Ovary (tissue), 7 donors: ENCODE measurements at regions not wholly inside any gene's neighbourhood (a gene's known extent, or its start where the extent isn't known, plus 50 kb on each side); places are given as distances from the start of the nearest gene placed in this dataset.
"Not testable (repeated sequence)": the region's sequence is repeated elsewhere in the genome, so short reads cannot be mapped to it uniquely, and the experiment has no call there.

Experiments
- DNase-seq, 5 donors: peaks; one replicate each; pipeline ENCODE4 v3.0.0-alpha.2; 2019 to 2020
- H3K27ac ChIP-seq, 2 donors: fragments of 200-600 bp; one replicate each; pipeline versions ENCODE4 v1.5.1 to v1.8.0; 2019 to 2022
- H3K27me3 ChIP-seq: fragments of 200-600 bp; one replicate; pipeline ENCODE4 v1.8.0; 2022
- H3K36me3 ChIP-seq: fragments of 200-600 bp; sonication (generic); one replicate; pipeline ENCODE4 v1.5.1; 2019
- H3K4me1 ChIP-seq: one replicate; pipeline ENCODE4 v1.8.1; 2013; ENCODE audit warnings: mild to moderate bottlenecking, moderate library complexity; ENCODE audit not compliant: insufficient read depth
- H3K4me3 ChIP-seq: fragments of 200-600 bp; sonication (generic); one replicate; pipeline ENCODE4 v1.5.1; 2017
- H3K9me3 ChIP-seq, 2 donors: fragments of 200-600 bp in 1 of 2; sonication (generic) in 1 of 2; one replicate each; pipeline versions ENCODE4 v1.5.1 to v1.8.1; 2013 to 2019; ENCODE audit warnings: mild to moderate bottlenecking in 1 of 2, moderate library complexity in 1 of 2
- CTCF ChIP-seq, 3 donors: fragments of 450-650 bp in 2 of 3; fragments of 200-600 bp in 1 of 3; IDR thresholded peaks; one replicate each; pipeline versions ENCODE4 v1.5.1 to v1.8.0; 2016 to 2022; ENCODE audit warnings: antibody characterized with exemption in 3 of 3, mild to moderate bottlenecking in 1 of 3
- EP300 ChIP-seq: sonication (generic); formaldehyde crosslinking; IDR thresholded peaks from one replicate; pipeline ENCODE4 v1.6.1; 2017; ENCODE audit warnings: antibody characterized with exemption
- POLR2A ChIP-seq: fragments of 450-650 bp; IDR thresholded peaks from one replicate; pipeline ENCODE4 v1.6.1; 2017; ENCODE audit warnings: antibody characterized with exemption, mild to moderate bottlenecking, moderate library complexity
- WGBS, 3 donors: extraction: QIAGEN DNeasy Blood & Tissue Kit in 1 of 3; methylation state at CpG; one replicate each; pipeline versions ENCODE4 v1.1.5 to v1.1.7; 2013 to 2017; 5-methylcytosine and 5-hydroxymethylcytosine counted together
- intact Hi-C, 4 donors: fragments of 100-400 bp; cut with DNase I; formaldehyde crosslinking; loops; one replicate each; pipeline versions ENCODE4 v1.11.0 to v1.15.1; 2022 to 2023
- donor health status: DM: no; HTN: no; CAD: no; lungs with moderate emphysema.
- donor health status: DM: no; HTN: no; CAD: no.
- donor health status: Bipolar disorder and iron deficiency.
- donor health status: DM: no; HTN: no; CAD: no.
- donor health status: DM: yes; HTN: yes; CAD: no.

GRCh38 chr20:26308961-26309360, 612.3 kb upstream of the ZNF337 start:
- Histone ChIP-seq H3K4me3 (no peak overlapping the region), H3K4me1 (no peaks in the 10 kb centered on the region), H3K27ac (no peak overlapping the region), H3K9me3 (no peaks in the 10 kb centered on the region), H3K27me3 (no peaks in the 10 kb centered on the region), H3K36me3 (no peaks in the 10 kb centered on the region)
- intact Hi-C loops: no loop called here
- TF ChIP-seq CTCF (IDR thresholded peaks at IDR 0.05) (no peak), EP300 (no peak), POLR2A (no peak)
- no peak for DNase-seq
- WGBS, 3 donors: 81 to 88% (median 87%) methylated on average over 2 of the region's 2 CpGs

GRCh38 chr20:26295006-26295405, 598.4 kb upstream of the ZNF337 start:
- H3K27me3 ChIP-seq: no peaks in the 10 kb centered on the region
- TF ChIP-seq EP300 (no peak), POLR2A (no peak), CTCF (IDR thresholded peaks at IDR 0.05) (no peak)
- no peaks in the 10 kb centered on the region for H3K4me1 ChIP-seq
- no peak for DNase-seq
- no peaks in the 10 kb centered on the region for H3K36me3 ChIP-seq
- 84 to 92% (median 88%) methylated on average over 5 of the region's 5 CpGs for WGBS, 3 donors
- no peak overlapping the region for H3K4me3 ChIP-seq
- no peak overlapping the region for H3K27ac ChIP-seq
- intact Hi-C loops: no loop called here
- H3K9me3 ChIP-seq: no peaks in the 10 kb centered on the region

GRCh38 chr20:26288379-26289061, 591.9 kb upstream of the ZNF337 start:
- WGBS, 3 donors: 81 to 92% (median 89%) methylated on average over 7 of the region's 7 CpGs
- H3K27ac ChIP-seq, H3K27me3 ChIP-seq, H3K4me1 ChIP-seq, DNase-seq, H3K36me3 ChIP-seq, intact Hi-C loops, H3K4me3 ChIP-seq, H3K9me3 ChIP-seq: not testable (repeated sequence)

- Histone ChIP-seq H3K4me1 (no peaks in the 10 kb centered on the region), H3K27me3 (no peaks in the 10 kb centered on the region), H3K27ac (no peak overlapping the region), H3K36me3 (no peaks in the 10 kb centered on the region), H3K4me3 (no peak overlapping the region), H3K9me3 (no peaks in the 10 kb centered on the region)
- intact Hi-C loops: no loop called here
- no peak for DNase-seq
- 92 to 95% (median 92%) methylated on average over 5 of the region's 5 CpGs for WGBS, 3 donors
- no peak for TF ChIP-seq EP300
- TF ChIP-seq POLR2A: no peak
- TF ChIP-seq CTCF (IDR thresholded peaks at IDR 0.05): no peak
Measured at GRCh38 chr20:26279238-26279637, 582.6 kb upstream of the ZNF337 start.

GRCh38 chr20:26277339-26277738, 580.7 kb upstream of the ZNF337 start:
- Histone ChIP-seq H3K27ac (no peak overlapping the region), H3K4me1 (no peaks in the 10 kb centered on the region), H3K9me3 (no peaks in the 10 kb centered on the region), H3K36me3 (no peaks in the 10 kb centered on the region), H3K27me3 (no peaks in the 10 kb centered on the region), H3K4me3 (no peak overlapping the region)
- TF ChIP-seq POLR2A (no peak), CTCF (IDR thresholded peaks at IDR 0.05) (no peak), EP300 (no peak)
- WGBS, 3 donors: 84 to 87% (median 86%) methylated on average over 21 of the region's 21 CpGs
- intact Hi-C loops: no loop called here
- DNase-seq: no peak
